Upper lobe of left lung (tissue), 6 donors: ENCODE measurements at regions not wholly inside any gene's neighbourhood (a gene's known extent, or its start where the extent isn't known, plus 50 kb on each side); places are given as distances from the start of the nearest gene placed in this dataset.

ENCODE experiments used
- ATAC-seq, 2 donors: fragments of 200-7000 bp; cut with Tn5 transposase; one replicate each; pipeline ENCODE4 v1.9.1; 2022; ENCODE audit warnings: mild to moderate bottlenecking in 2 of 2, moderate library complexity in 2 of 2; ENCODE audit not compliant: low FRiP score in 2 of 2
- DNase-seq, 2 donors: peaks; one replicate each; pipeline ENCODE4 v3.0.0-alpha.2; 2019 to 2020
- H3K27ac ChIP-seq, 4 donors: fragments of 200-600 bp; sonication (generic); one replicate each; pipeline ENCODE4 v1.5.1; 2016 to 2019
- H3K27me3 ChIP-seq, 4 donors: fragments of 200-600 bp; sonication (generic); one replicate each; pipeline ENCODE4 v1.5.1; 2017 to 2019
- H3K36me3 ChIP-seq, 4 donors: fragments of 200-600 bp; sonication (generic); one replicate each; pipeline ENCODE4 v1.5.1; 2016 to 2019
- H3K4me1 ChIP-seq, 4 donors: fragments of 200-600 bp; sonication (generic); one replicate each; pipeline ENCODE4 v1.5.1; 2018 to 2019
- H3K4me3 ChIP-seq, 4 donors: fragments of 200-600 bp; sonication (generic); one replicate each; pipeline ENCODE4 v1.5.1; 2017 to 2019; ENCODE audit warnings: mild to moderate bottlenecking in 2 of 4, moderate library complexity in 1 of 4
- H3K9me3 ChIP-seq, 4 donors: fragments of 200-600 bp; sonication (generic); one replicate each; pipeline ENCODE4 v1.5.1; 2018 to 2019
- CTCF ChIP-seq, 6 experiments: fragments of 450-650 bp in 4 of 6; fragments of 200-600 bp in 2 of 6; sonication (generic) in 2 of 6; IDR thresholded peaks; one replicate each; pipeline ENCODE4 v1.5.1; 2016 to 2019; ENCODE audit warnings: antibody characterized with exemption in 6 of 6
- EP300 ChIP-seq, 4 donors: sonication (generic); formaldehyde crosslinking; IDR thresholded peaks; one replicate each; pipeline ENCODE4 v1.5.1; 2017; ENCODE audit warnings: antibody characterized with exemption in 4 of 4, control low read depth in 2 of 4
- POLR2A ChIP-seq, 4 donors: fragments of 450-650 bp; IDR thresholded peaks; one replicate each; pipeline ENCODE4 v1.5.1; 2016 to 2017; ENCODE audit warnings: antibody characterized with exemption in 4 of 4, mild to moderate bottlenecking in 2 of 4
- POLR2AphosphoS5 ChIP-seq, 2 donors: sonication (generic); formaldehyde crosslinking; IDR thresholded peaks; one replicate each; pipeline ENCODE4 v1.5.1; 2017; ENCODE audit warnings: antibody characterized with exemption in 2 of 2
- WGBS, 2 donors: methylation state at CpG; one replicate each; pipeline ENCODE4 v1.1.5; 2017 to 2018; 5-methylcytosine and 5-hydroxymethylcytosine counted together
- donor health status: DM: no; HTN: no; CAD: no; lungs with moderate emphysema.
- donor health status: DM: no; HTN: yes; CAD: no; lungs with severe emphysema.

- DNase-seq, result no peak
- ATAC-seq, result no peak
- WGBS, 2 donors, result 93 to 96% methylated on average over 5 of the region's 5 CpGs
These were observed 375.5 kb upstream of the NRP1 start for GRCh38 chr10:33710006-33710405.

GRCh38 chr10:33709008-33709753, 374.7 kb upstream of the NRP1 start:
- 83 to 86% methylated on average over 4 of the region's 4 CpGs for WGBS, 2 donors
- Histone ChIP-seq H3K4me1 (no peaks in the 10 kb centered on the region), H3K27me3 (no peaks in the 10 kb centered on the region), H3K4me3 (no peak overlapping the region), H3K9me3 (no peaks in the 10 kb centered on the region), H3K36me3 (no peaks in the 10 kb centered on the region), H3K27ac (no peak overlapping the region)
- ATAC-seq, result no peak
- DNase-seq, result no peak
- TF ChIP-seq POLR2AphosphoS5 (IDR thresholded peaks at IDR 0.05) (no peak), POLR2A (IDR thresholded peaks at IDR 0.05) (no peak), EP300 (IDR thresholded peaks at IDR 0.05) (no peak), CTCF (IDR thresholded peaks at IDR 0.05) (no peak)

More at GRCh38 chr10:33710006-33710405, 375.5 kb upstream of the NRP1 start:
- Histone ChIP-seq H3K27me3 (no peaks in the 10 kb centered on the region), H3K9me3 (no peaks in the 10 kb centered on the region), H3K4me1 (no peaks in the 10 kb centered on the region), H3K27ac (no peak overlapping the region), H3K36me3 (no peaks in the 10 kb centered on the region), H3K4me3 (no peak overlapping the region)
- TF ChIP-seq EP300 (IDR thresholded peaks at IDR 0.05) (no peak), POLR2AphosphoS5 (IDR thresholded peaks at IDR 0.05) (no peak), POLR2A (IDR thresholded peaks at IDR 0.05) (no peak), CTCF (IDR thresholded peaks at IDR 0.05) (no peak)

- H3K27me3 ChIP-seq, result no peaks in the 10 kb centered on the region
- no peak for TF ChIP-seq POLR2AphosphoS5 (IDR thresholded peaks at IDR 0.05)
- no peak for TF ChIP-seq EP300 (IDR thresholded peaks at IDR 0.05)
- no peak for TF ChIP-seq CTCF (IDR thresholded peaks at IDR 0.05)
- no peak for TF ChIP-seq POLR2A (IDR thresholded peaks at IDR 0.05)
- H3K9me3 ChIP-seq, result no peaks in the 10 kb centered on the region
- no peaks in the 10 kb centered on the region for H3K36me3 ChIP-seq
- no peak for ATAC-seq
- no peak overlapping the region for H3K4me3 ChIP-seq
- DNase-seq, result no peak
- no peaks in the 10 kb centered on the region for H3K4me1 ChIP-seq
- no peak overlapping the region for H3K27ac ChIP-seq
- 73 to 74% methylated on average over 5 of the region's 5 CpGs for WGBS, 2 donors
These were observed 374.1 kb upstream of the NRP1 start for GRCh38 chr10:33708561-33708960.

GRCh38 chr10:33706746-33707145, 372.3 kb upstream of the NRP1 start:
- peak in 1 of 2 donors; percentile 74 for ATAC-seq
- Histone ChIP-seq H3K27me3 (no peaks in the 10 kb centered on the region), H3K36me3 (no peaks in the 10 kb centered on the region), H3K4me3 (no peak overlapping the region), H3K27ac (no peak overlapping the region), H3K9me3 (no peaks in the 10 kb centered on the region), H3K4me1 (no peaks in the 10 kb centered on the region)
- no peak for TF ChIP-seq POLR2A (IDR thresholded peaks at IDR 0.05)
- no peak for TF ChIP-seq EP300 (IDR thresholded peaks at IDR 0.05)
- no peak for TF ChIP-seq CTCF (IDR thresholded peaks at IDR 0.05)
- TF ChIP-seq POLR2AphosphoS5 (IDR thresholded peaks at IDR 0.05), result no peak
- no peak for DNase-seq
- 60 to 67% methylated on average over 1 of the region's 1 CpG for WGBS, 2 donors

GRCh38 chr10:33706191-33706590, 371.7 kb upstream of the NRP1 start:
- 86 to 87% methylated on average over 3 of the region's 3 CpGs for WGBS, 2 donors
- ATAC-seq (peak in 1 of 2 donors; percentile 91), DNase-seq (no peak)

More at GRCh38 chr10:33706191-33706590, 371.7 kb upstream of the NRP1 start:
- Histone ChIP-seq H3K4me3 (no peak overlapping the region), H3K27me3 (no peaks in the 10 kb centered on the region), H3K27ac (no peak overlapping the region), H3K4me1 (no peaks in the 10 kb centered on the region), H3K36me3 (no peaks in the 10 kb centered on the region), H3K9me3 (no peaks in the 10 kb centered on the region)
- no peak for TF ChIP-seq CTCF (IDR thresholded peaks at IDR 0.05)
- TF ChIP-seq POLR2AphosphoS5 (IDR thresholded peaks at IDR 0.05), result no peak
- TF ChIP-seq EP300 (IDR thresholded peaks at IDR 0.05), result no peak
- TF ChIP-seq POLR2A (IDR thresholded peaks at IDR 0.05), result no peak
